ENCODE measurements at regions not wholly inside any gene's neighbourhood (a gene's known extent, or its start where the extent isn't known, plus 50 kb on each side); places are given as distances from the start of the nearest gene placed in this dataset.

DNA sequence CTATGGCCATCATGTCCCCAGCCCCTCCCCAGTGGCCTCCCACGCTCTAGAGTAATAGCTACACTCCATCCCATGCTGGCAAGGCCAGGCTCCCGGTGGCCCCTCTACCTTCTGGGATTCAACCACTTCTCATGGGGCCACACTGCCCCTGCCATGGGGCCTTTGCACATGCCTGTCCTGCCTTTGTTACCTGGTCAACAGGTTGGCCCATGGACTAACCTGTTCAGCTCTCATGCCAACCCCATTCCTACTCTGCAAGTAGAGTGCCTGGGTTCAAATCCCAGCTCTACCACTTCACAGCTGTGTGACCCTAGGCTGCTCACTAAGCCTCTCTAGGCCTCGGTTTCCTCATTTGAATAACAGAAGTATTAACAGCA, 98.5 kb downstream of the RFLNA start:
- peaks cover 7% of the 10 kb centered on the region; the same call in 1 of the 2 replicates for H3K36me3 ChIP-seq (ENCODE audit: insufficient read depth, low read length)
- TF ChIP-seq CTCF (conservative IDR thresholded peaks at IDR 0.05; ENCODE audit: low read length) (no peak), EZH2phosphoT487 (IDR thresholded peaks at IDR 0.05; ENCODE audit: borderline replicate concordance, low read depth, low read length) (no peak)
- H3K27ac ChIP-seq (ENCODE audit: low read depth, low read length, poor library complexity, severe bottlenecking) = no peak overlapping the region
- peaks cover 22% of the 10 kb centered on the region for H3K4me1 ChIP-seq (ENCODE audit: insufficient read depth, low read length, poor library complexity, severe bottlenecking)
- no peak overlapping the region for H3K4me2 ChIP-seq (ENCODE audit: low read length)
- CTCF ChIA-PET (ENCODE audit: unreplicated experiment) = no interaction called here
- no peaks in the 10 kb centered on the region for H4K20me1 ChIP-seq (ENCODE audit: insufficient read depth, low read length)
- BruUV-seq (replicated peaks) = no TSS peak
- no peaks in the 10 kb centered on the region for H3K9me3 ChIP-seq (ENCODE audit: low read length)
- H3K79me2 ChIP-seq (ENCODE audit: insufficient read depth, low read depth, low read length) = no peaks in the 10 kb centered on the region
- no peak overlapping the region for H2AFZ ChIP-seq (ENCODE audit: low read length)
- intact Hi-C loops (cut with micrococcal nuclease; ENCODE audit: unreplicated experiment) = loop anchor here (5.0 kb wide), 1 partner anchor 74 kb away; no protein-coding TSS in a partner anchor
- H3K9me2 ChIP-seq (ENCODE audit: insufficient read depth, low read length) = no peaks in the 10 kb centered on the region
- no peak for DNase-seq (ENCODE audit: low spot score)
- POLR2A ChIA-PET = no interaction called here
- no peak overlapping the region for H3K4me3 ChIP-seq (ENCODE audit: low read depth, low read length, poor library complexity, severe bottlenecking)

DNA sequence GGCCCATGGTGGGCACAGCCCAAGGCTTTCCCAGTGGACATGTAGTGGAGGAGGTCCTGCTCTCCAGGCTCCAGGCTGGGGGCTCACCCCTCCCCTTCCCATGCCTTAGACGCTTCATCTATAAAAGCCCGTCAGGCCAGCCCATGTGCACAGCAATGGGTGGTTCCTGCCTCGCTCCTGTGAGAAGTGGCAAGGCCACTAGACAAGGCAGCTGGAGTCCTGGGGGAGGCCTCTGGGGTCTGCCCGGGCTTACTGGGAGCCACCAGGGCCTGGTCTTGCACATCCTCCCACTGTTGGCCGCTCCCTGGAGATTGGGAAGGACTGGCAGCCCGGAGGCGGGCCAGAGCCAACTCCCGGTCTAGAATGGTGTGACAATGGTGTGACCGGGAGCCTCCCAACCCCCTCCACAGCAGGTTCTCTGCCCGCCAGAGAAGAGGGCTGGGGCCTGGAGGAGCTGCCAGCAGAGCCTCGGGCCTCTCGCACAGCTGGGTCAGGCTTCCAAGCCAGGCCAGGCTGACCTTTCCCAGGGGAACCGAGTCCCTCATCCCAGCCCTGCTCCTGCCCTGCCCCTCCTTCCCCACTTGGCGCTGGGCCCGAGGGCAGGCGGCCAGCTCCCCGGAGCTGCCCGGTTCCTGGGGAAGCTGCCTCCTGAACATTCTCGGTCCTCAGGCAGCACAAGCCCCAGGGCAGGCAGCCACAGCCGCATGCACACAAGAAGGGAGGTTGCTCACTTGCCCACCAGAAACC, 97.9 kb downstream of the RFLNA start:
- Histone ChIP-seq H3K36me3 (ENCODE audit: insufficient read depth, low read length) (peaks cover 1% of the 10 kb centered on the region; the same call in 1 of the 2 replicates), H3K4me2 (ENCODE audit: low read length) (peak overlapping the region; percentile 72; the same call in 1 of the 2 replicates), H3K79me2 (ENCODE audit: insufficient read depth, low read depth, low read length) (no peaks in the 10 kb centered on the region), H2AFZ (ENCODE audit: low read length) (no peak overlapping the region), H3K4me3 (ENCODE audit: low read depth, low read length, poor library complexity, severe bottlenecking) (no peak overlapping the region), H4K20me1 (ENCODE audit: insufficient read depth, low read length) (no peaks in the 10 kb centered on the region), H3K9me3 (ENCODE audit: low read length) (no peaks in the 10 kb centered on the region), H3K4me1 (ENCODE audit: insufficient read depth, low read length, poor library complexity, severe bottlenecking) (peaks cover 22% of the 10 kb centered on the region), H3K9me2 (ENCODE audit: insufficient read depth, low read length) (no peaks in the 10 kb centered on the region), H3K27ac (ENCODE audit: low read depth, low read length, poor library complexity, severe bottlenecking) (no peak overlapping the region)
- DNase-seq (ENCODE audit: low spot score) = no peak
- TF ChIP-seq CTCF (conservative IDR thresholded peaks at IDR 0.05; ENCODE audit: low read length) (no peak), EZH2phosphoT487 (IDR thresholded peaks at IDR 0.05; ENCODE audit: borderline replicate concordance, low read depth, low read length) (no peak)
- ChIA-PET POLR2A (no interaction called here), CTCF (ENCODE audit: unreplicated experiment) (no interaction called here)
- no TSS peak for BruUV-seq (replicated peaks)
- intact Hi-C loops (cut with micrococcal nuclease; ENCODE audit: unreplicated experiment) = loop anchor here (5.0 kb wide), 1 partner anchor 74 kb away; no protein-coding TSS in a partner anchor

GRCh38 chr12:124392271-124392666, 97.4 kb downstream of the RFLNA start:
- no peak overlapping the region for H2AFZ ChIP-seq (ENCODE audit: low read length)
- DNase-seq (ENCODE audit: low spot score) = peak; percentile 8
- intact Hi-C loops (cut with micrococcal nuclease; ENCODE audit: unreplicated experiment) = loop anchor here (5.0 kb wide), 1 partner anchor 75 kb away; no protein-coding TSS in a partner anchor
- H3K9me3 ChIP-seq (ENCODE audit: low read length) = no peaks in the 10 kb centered on the region
- ChIA-PET POLR2A (no interaction called here), CTCF (ENCODE audit: unreplicated experiment) (no interaction called here)
- no peaks in the 10 kb centered on the region for H3K79me2 ChIP-seq (ENCODE audit: insufficient read depth, low read depth, low read length)
- BruUV-seq (replicated peaks) = no TSS peak
- peak overlapping the region; percentile 72; the same call in 1 of the 2 replicates for H3K4me2 ChIP-seq (ENCODE audit: low read length)
- H3K4me1 ChIP-seq (ENCODE audit: insufficient read depth, low read length, poor library complexity, severe bottlenecking) = peaks cover 22% of the 10 kb centered on the region
- no peaks in the 10 kb centered on the region for H4K20me1 ChIP-seq (ENCODE audit: insufficient read depth, low read length)
- no peaks in the 10 kb centered on the region; the same call in 1 of the 2 replicates for H3K36me3 ChIP-seq (ENCODE audit: insufficient read depth, low read length)
- no peaks in the 10 kb centered on the region for H3K9me2 ChIP-seq (ENCODE audit: insufficient read depth, low read length)
- no peak overlapping the region for H3K27ac ChIP-seq (ENCODE audit: low read depth, low read length, poor library complexity, severe bottlenecking)
- H3K4me3 ChIP-seq (ENCODE audit: low read depth, low read length, poor library complexity, severe bottlenecking) = no peak overlapping the region
- TF ChIP-seq CTCF (conservative IDR thresholded peaks at IDR 0.05; ENCODE audit: low read length) (peak; percentile 47), EZH2phosphoT487 (IDR thresholded peaks at IDR 0.05; ENCODE audit: borderline replicate concordance, low read depth, low read length) (no peak)

Data from OCI-LY7 (cell line).